Suprapubic skin (tissue), 3 donors: ENCODE measurements at regions not wholly inside any gene's neighbourhood (a gene's known extent, or its start where the extent isn't known, plus 50 kb on each side); places are given as distances from the start of the nearest gene placed in this dataset.

Experiments
- POLR2AphosphoS5 ChIP-seq, 3 donors: sonication (generic); formaldehyde crosslinking; IDR thresholded peaks; one replicate each; pipeline ENCODE4 v1.6.1; 2017; ENCODE audit warnings: antibody characterized with exemption in 3 of 3
- TF ChIP-seq, protein P1 (sequence below), 2 donors: fragments of 200-600 bp in 1 of 2; fragments of 450-650 bp in 1 of 2; sonication (generic) in 1 of 2; IDR thresholded peaks; one replicate each; pipeline ENCODE4 v1.5.1; 2016 to 2019; ENCODE audit warnings: antibody characterized with exemption in 2 of 2, mild to moderate bottlenecking in 1 of 2, moderate library complexity in 1 of 2

DNA sequence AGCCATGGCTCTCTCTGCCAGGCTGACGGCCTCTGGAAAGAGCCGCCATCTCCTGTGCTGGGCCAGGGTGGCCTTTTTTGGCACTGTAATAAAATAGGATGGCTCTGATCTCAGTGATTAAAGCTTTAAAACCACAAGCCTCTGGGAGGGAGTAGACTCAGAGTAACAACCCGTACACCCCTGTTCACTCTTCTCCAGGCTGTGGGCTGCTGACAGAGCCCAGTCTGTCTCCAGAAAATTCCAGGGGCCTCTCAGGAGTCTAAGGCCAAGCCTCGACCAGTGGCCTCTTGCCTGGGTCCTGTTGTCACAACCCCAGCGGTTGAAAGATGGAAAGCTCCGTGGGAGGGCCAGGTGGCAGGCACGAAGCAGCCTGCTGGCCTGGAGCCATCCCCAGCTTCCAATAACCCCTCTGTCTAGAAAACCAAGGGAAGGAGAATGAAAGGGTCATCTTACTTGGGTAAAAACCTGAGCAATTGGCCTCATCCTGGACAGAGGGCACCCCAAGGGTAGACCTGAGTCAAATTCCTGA is 286.7 kb upstream of the ZNF462 start:
- TF ChIP-seq, protein P1, sequence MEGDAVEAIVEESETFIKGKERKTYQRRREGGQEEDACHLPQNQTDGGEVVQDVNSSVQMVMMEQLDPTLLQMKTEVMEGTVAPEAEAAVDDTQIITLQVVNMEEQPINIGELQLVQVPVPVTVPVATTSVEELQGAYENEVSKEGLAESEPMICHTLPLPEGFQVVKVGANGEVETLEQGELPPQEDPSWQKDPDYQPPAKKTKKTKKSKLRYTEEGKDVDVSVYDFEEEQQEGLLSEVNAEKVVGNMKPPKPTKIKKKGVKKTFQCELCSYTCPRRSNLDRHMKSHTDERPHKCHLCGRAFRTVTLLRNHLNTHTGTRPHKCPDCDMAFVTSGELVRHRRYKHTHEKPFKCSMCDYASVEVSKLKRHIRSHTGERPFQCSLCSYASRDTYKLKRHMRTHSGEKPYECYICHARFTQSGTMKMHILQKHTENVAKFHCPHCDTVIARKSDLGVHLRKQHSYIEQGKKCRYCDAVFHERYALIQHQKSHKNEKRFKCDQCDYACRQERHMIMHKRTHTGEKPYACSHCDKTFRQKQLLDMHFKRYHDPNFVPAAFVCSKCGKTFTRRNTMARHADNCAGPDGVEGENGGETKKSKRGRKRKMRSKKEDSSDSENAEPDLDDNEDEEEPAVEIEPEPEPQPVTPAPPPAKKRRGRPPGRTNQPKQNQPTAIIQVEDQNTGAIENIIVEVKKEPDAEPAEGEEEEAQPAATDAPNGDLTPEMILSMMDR (IDR thresholded peaks at IDR 0.05) = no peak
- no peak for TF ChIP-seq POLR2AphosphoS5 (IDR thresholded peaks at IDR 0.05)
